ENCODE measurements at regions not wholly inside any gene's neighbourhood (a gene's known extent, or its start where the extent isn't known, plus 50 kb on each side); places are given as distances from the start of the nearest gene placed in this dataset.
A peak's percentile ranks its signal among the peaks of the same experiment; 100 is the strongest.

DNA sequence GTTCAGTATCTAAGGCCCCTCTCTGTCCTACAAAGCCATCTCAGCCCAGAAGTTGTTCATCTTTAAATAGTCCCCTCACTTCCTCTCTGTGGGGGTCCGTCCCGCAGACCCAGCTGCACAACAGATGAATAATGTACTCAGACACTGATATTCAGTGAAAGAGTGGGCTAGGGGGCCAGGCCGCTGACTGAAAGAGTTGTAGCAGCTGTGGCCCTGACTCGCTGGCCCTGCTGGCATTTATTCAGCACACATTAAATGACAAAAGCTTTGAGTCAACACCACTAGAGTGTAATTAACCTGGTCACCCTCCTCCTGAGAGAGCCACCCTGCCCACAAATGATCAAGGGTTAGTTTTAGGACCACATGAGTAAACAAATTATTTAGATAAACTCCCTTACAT is 76.3 kb downstream of the MED10 start:
- Histone ChIP-seq H4K91ac (ENCODE audit: insufficient read length, low read depth, low read length) (no peak overlapping the region), H3K4me1 (ENCODE audit: insufficient read depth, low read length) (no peaks in the 10 kb centered on the region), H4K5ac (ENCODE audit: insufficient read length, low read depth, low read length) (no peak overlapping the region), H2BK20ac (ENCODE audit: low read depth, low read length, poor library complexity, severe bottlenecking) (no peak overlapping the region), H2BK15ac (ENCODE audit: low read depth, low read length) (no peak overlapping the region), H4K20me1 (ENCODE audit: control insufficient read depth, insufficient read depth, insufficient read length) (no peaks in the 10 kb centered on the region), H3K27me3 (ENCODE audit: insufficient read depth, low read length) (peaks cover 33% of the 10 kb centered on the region), H2BK5ac (ENCODE audit: insufficient read length, low read length) (no peak overlapping the region), H2AFZ (ENCODE audit: low read length) (no peak overlapping the region), H2BK120ac (ENCODE audit: low read depth, low read length, poor library complexity, severe bottlenecking) (no peak overlapping the region), H3K79me1 (ENCODE audit: insufficient read depth, low read depth, low read length, poor library complexity, severe bottlenecking) (no peaks in the 10 kb centered on the region), H3K9me3 (ENCODE audit: control insufficient read depth, low read depth, low read length) (no peaks in the 10 kb centered on the region), H3K79me2 (ENCODE audit: insufficient read depth, low read length) (no peaks in the 10 kb centered on the region), H4K8ac (replicated peaks; ENCODE audit: insufficient read length, low read depth, low read length) (no peak overlapping the region), H3T11ph (ENCODE audit: low read length) (no peak overlapping the region), H3K9ac (ENCODE audit: extremely low read depth, insufficient read length, low read length) (no peak overlapping the region), H3K18ac (ENCODE audit: insufficient read length, low read depth, low read length) (no peak overlapping the region), H2BK12ac (ENCODE audit: insufficient read length, low read depth, low read length) (no peak overlapping the region), H3K23ac (ENCODE audit: insufficient read length, low read depth, low read length) (no peak overlapping the region), H3K4me2 (ENCODE audit: insufficient read depth, insufficient read length, low read length) (no peak overlapping the region), H3K27ac (ENCODE audit: insufficient read length, low read depth, low read length) (no peak overlapping the region), H3K56ac (ENCODE audit: insufficient read length, low read depth, low read length) (no peak overlapping the region), H2AK5ac (ENCODE audit: insufficient read length, low read length) (no peak overlapping the region), H3K14ac (ENCODE audit: insufficient read depth, low read length) (no peak overlapping the region), H3K4ac (ENCODE audit: low read depth, low read length) (no peak overlapping the region), H3K23me2 (ENCODE audit: insufficient read length, low read depth, low read length, poor library complexity, severe bottlenecking) (no peaks in the 10 kb centered on the region)
- no CpG with 5 or more reads among the region's 4 CpGs for WGBS (ENCODE audit: extremely low coverage, insufficient read length, low lambda C conversion rate)
- TF ChIP-seq, protein P1, sequence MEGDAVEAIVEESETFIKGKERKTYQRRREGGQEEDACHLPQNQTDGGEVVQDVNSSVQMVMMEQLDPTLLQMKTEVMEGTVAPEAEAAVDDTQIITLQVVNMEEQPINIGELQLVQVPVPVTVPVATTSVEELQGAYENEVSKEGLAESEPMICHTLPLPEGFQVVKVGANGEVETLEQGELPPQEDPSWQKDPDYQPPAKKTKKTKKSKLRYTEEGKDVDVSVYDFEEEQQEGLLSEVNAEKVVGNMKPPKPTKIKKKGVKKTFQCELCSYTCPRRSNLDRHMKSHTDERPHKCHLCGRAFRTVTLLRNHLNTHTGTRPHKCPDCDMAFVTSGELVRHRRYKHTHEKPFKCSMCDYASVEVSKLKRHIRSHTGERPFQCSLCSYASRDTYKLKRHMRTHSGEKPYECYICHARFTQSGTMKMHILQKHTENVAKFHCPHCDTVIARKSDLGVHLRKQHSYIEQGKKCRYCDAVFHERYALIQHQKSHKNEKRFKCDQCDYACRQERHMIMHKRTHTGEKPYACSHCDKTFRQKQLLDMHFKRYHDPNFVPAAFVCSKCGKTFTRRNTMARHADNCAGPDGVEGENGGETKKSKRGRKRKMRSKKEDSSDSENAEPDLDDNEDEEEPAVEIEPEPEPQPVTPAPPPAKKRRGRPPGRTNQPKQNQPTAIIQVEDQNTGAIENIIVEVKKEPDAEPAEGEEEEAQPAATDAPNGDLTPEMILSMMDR (conservative IDR thresholded peaks at IDR 0.05), result no peak
- no peaks in the 10 kb centered on the region; a peak in 1 of 5 replicates for H3K9me3 Mint-ChIP-seq
- H3K4me3 Mint-ChIP-seq, result no peak overlapping the region
- peaks cover 17 to 20% of the 10 kb centered on the region in 2 experiments for H3K4me1 Mint-ChIP-seq
- DNase-seq, result peak; percentile 48
- H3K36me3 Mint-ChIP-seq (ENCODE audit: insufficient read depth in 1 of 3, low read depth in 3 of 3), result no peaks in the 10 kb centered on the region
- peaks cover 15% of the 10 kb centered on the region for H3K27me3 Mint-ChIP-seq (ENCODE audit: low read depth)
- no peak overlapping the region for H3K27ac Mint-ChIP-seq
